ENCODE measurements at regions not wholly inside any gene's neighbourhood (a gene's known extent, or its start where the extent isn't known, plus 50 kb on each side); places are given as distances from the start of the nearest gene placed in this dataset.

GRCh38 chr14:100472491-100472890 is 114.7 kb downstream of the BEGAIN start:
- H3K27ac ChIP-seq = no peak overlapping the region
- TF ChIP-seq, protein P1, sequence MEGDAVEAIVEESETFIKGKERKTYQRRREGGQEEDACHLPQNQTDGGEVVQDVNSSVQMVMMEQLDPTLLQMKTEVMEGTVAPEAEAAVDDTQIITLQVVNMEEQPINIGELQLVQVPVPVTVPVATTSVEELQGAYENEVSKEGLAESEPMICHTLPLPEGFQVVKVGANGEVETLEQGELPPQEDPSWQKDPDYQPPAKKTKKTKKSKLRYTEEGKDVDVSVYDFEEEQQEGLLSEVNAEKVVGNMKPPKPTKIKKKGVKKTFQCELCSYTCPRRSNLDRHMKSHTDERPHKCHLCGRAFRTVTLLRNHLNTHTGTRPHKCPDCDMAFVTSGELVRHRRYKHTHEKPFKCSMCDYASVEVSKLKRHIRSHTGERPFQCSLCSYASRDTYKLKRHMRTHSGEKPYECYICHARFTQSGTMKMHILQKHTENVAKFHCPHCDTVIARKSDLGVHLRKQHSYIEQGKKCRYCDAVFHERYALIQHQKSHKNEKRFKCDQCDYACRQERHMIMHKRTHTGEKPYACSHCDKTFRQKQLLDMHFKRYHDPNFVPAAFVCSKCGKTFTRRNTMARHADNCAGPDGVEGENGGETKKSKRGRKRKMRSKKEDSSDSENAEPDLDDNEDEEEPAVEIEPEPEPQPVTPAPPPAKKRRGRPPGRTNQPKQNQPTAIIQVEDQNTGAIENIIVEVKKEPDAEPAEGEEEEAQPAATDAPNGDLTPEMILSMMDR (conservative IDR thresholded peaks at IDR 0.05) = no peak

GRCh38 chr14:100473249-100473648 is 114.0 kb downstream of the BEGAIN start:
- TF ChIP-seq, protein P1 (conservative IDR thresholded peaks at IDR 0.05) = no peak
- no peak overlapping the region for H3K27ac ChIP-seq

GRCh38 chr14:100474196-100474595 is 113.0 kb downstream of the BEGAIN start:
- TF ChIP-seq, protein P1 (conservative IDR thresholded peaks at IDR 0.05) = no peak
- no peak overlapping the region for H3K27ac ChIP-seq

DNA sequence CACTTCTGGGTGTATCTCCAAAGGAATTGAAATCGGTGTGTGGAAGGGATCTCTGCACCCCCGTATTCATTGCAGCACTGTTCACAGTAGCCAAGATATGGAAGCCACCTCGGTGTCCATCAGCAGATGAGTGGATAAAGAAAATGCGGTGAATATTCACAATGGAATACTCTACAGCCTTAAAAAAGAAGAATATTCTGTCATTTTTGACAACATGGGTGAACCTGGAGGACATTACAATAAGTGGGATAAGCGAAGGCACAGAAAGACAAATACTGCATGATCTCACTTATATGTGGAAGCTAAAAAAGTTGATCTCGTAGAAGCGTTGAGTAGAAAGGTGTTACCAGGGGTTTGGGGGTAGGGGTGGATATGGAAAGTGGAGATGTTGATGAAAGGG is 111.9 kb downstream of the BEGAIN start:
- TF ChIP-seq, protein P1 (conservative IDR thresholded peaks at IDR 0.05) = no peak
- no peak overlapping the region for H3K27ac ChIP-seq

DNA sequence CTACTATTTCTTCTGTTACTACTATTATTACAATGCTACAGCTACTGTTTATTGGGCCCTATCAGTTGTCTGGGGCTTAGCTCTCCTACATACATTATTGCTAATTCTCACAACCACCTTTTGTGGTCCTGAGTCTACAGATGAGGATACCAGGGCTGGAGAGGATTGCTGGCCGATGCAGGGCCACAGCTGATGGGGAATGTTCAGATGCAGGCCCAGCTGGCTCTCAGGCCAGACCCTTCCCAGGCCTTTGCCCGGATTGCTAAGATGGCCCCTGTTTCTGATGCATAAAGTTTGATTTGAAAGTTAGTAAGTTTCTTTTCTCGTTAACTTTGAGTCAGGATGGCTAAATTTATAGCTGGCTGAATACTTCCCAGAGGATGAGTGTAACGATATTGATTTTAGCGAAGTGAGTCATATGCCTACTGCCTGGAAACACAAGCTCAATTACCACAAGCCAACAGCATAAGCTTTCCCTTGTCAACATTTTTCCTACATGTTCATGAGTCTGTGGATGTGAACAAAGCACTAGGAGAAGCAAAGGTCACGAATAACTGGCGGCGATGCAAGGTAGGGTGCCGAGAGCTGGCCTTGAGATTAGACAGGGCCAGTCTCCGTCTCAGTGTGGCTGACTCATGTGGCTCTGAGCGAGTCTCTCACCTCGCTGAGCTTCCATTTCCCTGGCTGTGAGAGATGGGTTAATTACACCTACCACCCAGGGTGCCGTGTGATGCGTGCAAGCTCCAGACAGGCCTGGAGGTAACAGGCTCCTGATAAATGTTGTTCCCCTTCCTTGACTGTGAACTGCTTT is 111.0 kb downstream of the BEGAIN start:
- no peak overlapping the region for H3K27ac ChIP-seq
- TF ChIP-seq, protein P1 (conservative IDR thresholded peaks at IDR 0.05) = no peak

DNA sequence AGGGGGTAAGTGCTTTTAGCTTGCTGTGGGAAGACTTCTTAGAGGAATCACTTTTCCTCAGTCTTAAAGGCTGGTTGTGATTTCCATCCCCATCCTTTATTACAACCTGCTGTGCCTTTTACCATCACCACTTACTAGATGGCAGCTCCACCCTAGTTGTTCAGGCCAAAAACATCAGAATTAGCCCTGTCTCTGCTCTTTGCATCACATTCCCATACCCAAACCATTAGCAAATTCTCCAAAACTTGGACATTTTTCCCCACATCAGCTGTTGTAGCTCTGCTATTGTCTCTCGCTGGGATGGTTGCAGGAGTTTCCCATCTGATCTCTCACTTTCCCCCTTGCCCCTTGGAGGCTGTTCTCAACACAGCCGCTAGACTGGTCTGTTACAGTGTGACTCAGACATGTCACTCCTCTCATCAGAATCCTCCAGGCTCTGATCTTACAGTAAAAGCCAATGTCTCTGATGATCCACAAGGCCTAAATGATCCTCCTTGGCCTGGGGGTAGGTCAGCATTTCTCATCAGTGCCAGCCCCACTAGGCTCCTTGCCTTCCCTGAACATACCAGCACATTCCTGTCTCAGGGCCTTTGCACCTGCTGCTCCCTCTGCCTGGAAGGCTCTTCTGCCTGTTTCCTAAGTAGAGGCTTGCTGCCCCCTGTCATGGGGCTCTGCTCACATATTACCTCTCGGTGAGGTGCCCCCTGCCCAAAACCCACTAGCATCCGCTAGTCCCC is 102.5 kb downstream of the BEGAIN start:
- TF ChIP-seq, protein P1 (conservative IDR thresholded peaks at IDR 0.05) = no peak
- no peak overlapping the region for H3K27ac ChIP-seq

DNA sequence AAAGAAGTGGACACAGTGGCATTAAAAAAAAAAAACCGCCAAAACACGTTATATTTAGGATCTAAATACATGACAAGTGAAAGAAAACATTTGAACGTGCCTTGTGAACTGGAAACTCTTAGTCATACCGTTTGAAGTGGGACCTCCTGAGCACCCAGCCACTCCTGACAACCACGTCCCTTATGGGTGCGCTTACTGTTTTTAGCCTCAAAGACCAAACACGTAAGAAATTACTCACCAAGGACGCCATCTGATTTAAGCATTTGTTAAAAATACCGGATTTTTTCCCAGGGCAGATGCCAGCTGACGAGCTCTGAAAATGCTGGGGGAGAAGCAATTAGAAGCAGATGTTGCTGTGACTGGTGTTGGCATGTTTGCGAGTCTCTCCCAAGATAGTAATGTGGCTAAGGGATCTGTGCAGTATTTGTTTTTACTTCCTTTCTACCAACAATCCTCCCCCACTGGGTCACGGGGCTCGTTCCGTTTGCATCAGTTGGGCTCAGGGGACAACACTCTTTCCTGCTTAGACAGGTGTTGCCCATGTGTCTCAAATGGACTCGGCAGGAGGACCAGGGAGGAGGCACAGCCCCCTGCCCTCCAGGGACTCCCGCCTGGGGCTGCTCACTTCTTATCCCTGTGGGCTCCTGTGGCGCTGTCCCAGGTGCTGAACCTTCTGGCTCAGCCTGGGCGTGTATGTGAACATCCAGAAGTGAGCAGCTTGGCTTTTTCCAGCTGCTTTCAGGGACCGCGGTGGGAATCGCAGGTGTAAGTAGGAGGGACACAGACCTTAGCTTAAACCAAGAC is 101.0 kb downstream of the BEGAIN start:
- H3K27ac ChIP-seq = no peak overlapping the region
- TF ChIP-seq, protein P1 (conservative IDR thresholded peaks at IDR 0.05) = no peak
